ENCODE measurements at regions not wholly inside any gene's neighbourhood (a gene's known extent, or its start where the extent isn't known, plus 50 kb on each side); places are given as distances from the start of the nearest gene placed in this dataset.
"Not testable (repeated sequence)": the region's sequence is repeated elsewhere in the genome, so short reads cannot be mapped to it uniquely, and the experiment has no call there.

DNA sequence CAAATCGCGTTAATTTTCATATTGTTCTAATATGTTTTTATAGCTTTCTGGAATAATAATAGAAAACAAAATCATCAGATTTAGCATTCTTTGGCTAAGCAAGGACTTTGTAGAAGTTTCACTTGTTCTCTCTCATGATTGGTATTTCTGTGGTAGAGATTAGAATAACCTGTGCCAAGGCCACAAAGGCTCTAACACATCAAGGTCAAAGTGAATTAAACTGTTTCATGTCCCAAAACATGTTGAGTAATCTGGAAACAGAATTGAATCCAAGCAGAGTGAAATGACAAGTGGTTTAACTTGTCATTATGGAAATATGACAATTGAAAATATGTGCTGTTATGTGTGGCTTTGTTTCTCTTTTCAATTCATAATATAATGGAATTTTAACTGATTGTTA lies 617.4 kb downstream of the CCDC85A start:
- DNase-seq (ENCODE audit: low spot score), result no peak

DNA sequence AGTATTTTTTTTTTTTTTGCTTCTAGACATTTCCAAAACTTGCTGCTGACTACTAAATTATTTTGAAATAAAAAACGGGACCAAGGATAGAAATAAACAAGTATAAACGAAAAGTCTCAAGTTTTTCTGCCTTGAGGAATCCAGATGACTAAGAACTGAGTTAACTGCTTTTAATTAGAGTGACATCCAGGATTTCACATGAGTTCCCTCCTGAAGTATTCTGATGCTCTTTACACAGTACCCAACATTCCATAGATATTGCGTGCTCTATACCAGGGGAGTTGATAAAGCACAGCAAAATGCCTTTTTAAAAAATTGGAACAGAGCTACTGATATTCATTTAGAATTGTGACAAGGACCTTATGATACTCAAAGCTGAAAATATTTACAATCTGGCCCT lies 618.0 kb downstream of the CCDC85A start:
- DNase-seq (ENCODE audit: low spot score), result no peak

DNA sequence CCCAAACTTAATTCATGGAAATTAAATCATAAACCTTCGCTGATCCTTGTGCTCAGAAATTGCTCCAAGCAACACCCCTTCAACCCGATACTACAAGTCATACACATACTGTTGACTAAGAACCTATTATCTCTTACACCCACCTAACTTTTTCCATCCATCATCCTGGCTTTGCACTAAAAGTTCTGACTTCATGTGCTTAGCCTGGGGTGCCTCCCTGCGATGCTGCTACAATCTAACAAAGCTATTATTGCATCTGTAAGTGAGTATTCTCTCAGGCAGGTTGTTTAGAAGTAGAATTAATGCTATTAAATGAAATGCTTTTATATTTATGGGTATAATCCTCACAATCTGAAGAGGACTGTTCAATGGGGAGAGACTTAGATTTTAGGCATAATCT lies 619.8 kb downstream of the CCDC85A start:
- DNase-seq (ENCODE audit: low spot score), result no peak

DNA sequence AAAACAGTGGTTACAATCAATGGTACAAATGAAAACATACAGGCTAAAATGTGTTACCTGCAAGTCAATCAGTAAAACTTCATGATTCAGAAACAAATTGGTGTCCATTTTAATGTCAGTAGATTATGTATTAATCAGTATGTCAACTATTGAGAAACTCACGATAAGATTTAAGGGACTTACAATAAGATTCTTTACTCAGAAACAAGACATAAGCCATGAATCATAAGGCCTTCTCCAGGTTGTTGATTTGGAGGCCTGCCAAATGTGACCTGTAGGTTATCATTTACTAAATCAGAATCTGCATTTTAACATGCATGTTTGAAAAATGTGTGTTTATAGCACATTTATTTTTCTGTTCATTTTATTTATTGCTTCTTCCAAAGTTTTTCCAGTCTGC lies 623.1 kb downstream of the CCDC85A start:
- no peak for DNase-seq (ENCODE audit: low spot score)

DNA sequence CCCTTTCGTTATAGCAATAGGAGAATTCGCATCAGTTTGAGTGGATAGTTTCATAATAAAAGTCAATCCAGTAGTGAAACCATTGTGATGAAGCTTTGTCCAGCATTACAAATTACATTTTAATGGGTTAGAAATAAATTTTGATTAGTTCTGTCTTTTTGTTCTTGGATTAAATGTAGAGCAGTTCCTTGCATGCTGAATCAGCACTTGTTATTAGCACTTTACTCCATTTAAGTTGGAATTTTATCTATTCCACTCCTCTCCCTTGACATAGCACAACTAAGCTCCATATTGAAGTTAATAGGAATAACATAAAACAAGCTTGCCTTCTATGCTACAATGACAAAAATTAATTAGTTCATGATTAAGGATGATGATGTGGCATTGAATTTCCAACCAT lies 624.1 kb downstream of the CCDC85A start:
- DNase-seq (ENCODE audit: low spot score), result no peak

DNA sequence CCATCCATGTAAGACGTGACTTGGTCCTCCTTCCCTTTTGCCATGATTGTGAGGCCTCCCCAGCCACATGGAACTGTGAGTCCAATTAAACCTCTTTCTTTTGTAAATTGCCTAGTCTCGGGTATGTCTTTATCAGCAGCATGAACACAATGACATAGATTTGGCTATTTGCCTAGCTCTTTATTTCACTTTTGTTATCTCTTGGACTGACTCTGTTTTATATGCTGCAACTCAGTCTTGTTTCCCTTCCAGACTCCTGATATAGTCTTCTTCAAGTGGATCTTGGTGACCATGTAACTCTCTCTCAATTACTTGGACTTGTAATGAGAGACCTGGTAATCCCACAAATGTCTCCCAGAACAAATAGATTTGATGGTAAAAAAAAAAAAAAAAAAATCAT lies 627.6 kb downstream of the CCDC85A start:
- no peak for DNase-seq (ENCODE audit: low spot score)

DNA sequence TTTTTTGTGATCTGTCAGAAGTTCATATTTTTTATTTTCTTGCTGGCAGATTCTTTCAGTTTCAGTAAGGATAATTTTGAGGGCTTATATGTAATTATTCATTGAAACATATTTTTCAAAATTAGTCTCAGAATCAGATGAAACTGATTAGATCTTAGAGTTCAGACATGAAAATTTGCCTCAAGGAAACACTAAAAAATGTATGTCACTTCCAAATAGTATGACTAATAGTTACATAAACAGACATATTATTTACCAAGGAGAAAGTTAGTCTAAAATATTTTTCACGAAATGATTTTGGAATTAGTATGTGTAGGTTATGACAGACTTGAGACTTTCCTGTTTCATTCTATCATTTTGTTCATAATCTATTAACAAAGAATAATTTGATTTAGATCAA lies 628.6 kb downstream of the CCDC85A start:
- no peak for DNase-seq (ENCODE audit: low spot score)

DNA sequence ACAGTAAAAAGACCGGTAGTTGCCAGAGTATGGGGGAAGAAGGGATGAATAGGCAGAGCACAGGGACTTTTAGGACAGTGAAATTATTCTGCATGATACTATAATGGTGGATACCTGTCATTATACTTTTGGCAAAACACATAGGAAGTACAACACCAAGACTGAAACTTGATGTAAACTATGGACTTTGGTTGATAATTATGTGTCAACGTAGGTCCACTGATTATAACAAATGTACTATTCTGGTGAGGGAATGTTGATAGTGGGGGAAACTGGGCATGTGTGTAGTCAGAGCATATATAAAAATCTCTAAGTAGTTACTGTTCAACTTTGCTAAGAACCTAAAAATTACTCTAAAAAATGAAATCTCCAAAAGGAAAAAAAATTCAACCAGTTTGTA lies 629.7 kb downstream of the CCDC85A start:
- DNase-seq (ENCODE audit: low spot score), result no peak

DNA sequence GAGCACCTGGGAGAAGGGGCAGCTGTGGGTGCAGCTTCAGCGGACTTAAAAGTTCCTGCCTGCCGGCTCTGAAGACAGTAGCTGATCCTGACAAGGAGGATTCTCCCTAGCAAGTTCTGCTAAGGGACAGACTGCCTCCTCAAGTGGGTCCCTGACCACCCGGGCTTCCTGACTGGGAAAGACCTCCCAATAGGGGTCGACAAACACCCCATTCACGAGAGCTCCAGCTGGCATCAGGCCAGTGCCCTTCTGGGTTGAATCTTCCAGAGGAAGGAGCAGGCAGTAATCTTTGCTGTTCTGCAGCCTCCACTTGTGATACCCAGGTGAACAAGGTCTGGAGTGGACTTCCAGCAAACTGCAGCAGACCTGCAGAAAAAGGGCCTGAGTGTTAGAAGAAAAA lies 632.9 kb downstream of the CCDC85A start:
- DNase-seq (ENCODE audit: low spot score), result no peak

DNA sequence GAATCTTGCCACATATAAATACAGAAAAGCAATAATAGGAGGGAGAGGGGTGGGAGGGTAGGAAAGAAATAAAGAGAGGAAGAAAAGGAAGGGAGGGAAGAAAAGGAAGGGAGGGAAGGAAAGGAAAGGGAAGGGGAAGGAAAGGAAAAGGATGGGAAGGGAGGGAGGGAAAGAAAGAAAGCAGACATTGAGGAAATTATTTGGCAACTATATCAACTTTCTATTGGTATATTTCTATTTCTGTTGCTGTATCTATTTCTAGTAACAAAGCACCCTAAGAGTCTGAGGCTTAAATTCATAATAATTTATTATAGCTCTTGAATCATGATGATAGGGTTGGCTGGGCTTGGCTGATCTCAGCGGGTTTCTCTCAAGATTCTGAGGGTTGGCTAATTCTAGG lies 648.0 kb downstream of the CCDC85A start:
- DNase-seq (ENCODE audit: low spot score), result no peak

DNA sequence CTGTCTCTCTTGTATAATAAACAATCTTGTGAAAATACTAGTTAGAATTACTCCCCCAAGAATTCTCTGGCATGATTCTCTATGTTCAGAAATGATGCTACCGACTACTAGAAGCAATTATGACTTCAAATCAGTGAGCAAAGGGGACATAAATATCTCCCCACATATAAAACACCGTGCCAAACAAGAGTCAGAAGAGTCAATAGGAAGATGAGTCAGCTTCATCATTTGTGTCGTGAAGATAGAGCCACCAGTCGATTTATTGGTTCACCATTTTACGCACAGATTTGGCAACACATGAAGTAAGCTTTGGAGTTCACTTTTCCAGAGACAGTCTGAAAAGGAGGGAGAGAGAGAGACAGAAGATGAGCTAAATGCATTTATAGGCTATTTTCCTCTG lies 650.9 kb downstream of the CCDC85A start:
- no peak for DNase-seq (ENCODE audit: low spot score)

DNA sequence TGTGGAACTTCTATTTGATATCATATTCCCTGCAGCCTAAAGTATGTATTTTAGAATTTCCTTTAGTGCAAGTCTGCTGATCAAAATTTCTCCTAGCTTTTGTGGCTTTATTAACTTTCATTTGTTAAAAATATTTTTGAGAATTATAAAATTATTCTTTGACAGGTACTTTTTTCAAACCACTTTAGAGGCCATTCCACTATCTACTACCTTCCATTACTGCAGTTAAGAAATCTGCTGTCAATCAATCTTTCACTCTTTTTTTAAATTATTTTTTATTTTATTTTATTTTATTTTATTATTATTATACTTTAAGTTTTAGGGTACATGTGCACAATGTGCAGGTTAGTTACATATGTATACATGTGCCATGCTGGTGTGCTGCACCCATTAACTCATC lies 656.2 kb downstream of the CCDC85A start:
- DNase-seq (ENCODE audit: low spot score), result not testable (repeated sequence)

DNA sequence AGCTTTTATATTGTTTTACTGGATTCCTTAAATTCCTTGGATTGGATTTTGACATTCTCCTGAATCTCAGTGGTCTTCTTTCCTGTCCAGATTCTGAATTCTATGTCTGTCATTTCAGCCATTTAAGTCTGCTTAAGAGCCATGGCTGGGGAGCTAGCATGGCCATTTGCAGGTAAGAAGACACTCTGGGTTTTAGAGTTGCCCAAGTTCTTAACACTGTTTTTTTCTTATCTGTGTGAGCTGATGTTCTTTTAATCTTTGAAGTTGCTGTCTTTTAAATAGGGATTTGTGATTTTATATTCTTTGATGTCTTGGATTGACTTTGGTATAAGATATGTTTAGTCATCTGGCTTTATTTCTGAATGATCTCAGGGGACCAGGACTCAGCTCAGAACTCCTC lies 677.2 kb downstream of the CCDC85A start:
- DNase-seq (ENCODE audit: low spot score), result no peak

DNA sequence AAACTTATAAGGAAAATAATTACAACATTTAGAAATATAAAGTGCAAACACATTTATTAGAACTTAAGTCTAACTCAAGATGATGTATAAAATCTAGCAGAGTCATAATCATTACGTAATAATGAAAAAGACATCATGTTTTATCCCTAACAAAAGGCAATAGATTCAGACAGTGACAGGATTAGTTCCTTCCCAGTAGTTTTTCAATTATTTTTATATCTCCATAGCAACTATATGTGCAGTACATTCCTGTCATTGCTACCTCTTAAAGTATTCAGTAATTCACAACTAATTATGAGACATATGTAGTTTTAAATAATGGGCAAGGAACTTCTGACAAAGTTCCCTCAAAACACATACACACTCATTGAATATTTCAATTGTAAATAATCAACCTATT lies 687.9 kb downstream of the CCDC85A start:
- DNase-seq (ENCODE audit: low spot score), result no peak

DNA sequence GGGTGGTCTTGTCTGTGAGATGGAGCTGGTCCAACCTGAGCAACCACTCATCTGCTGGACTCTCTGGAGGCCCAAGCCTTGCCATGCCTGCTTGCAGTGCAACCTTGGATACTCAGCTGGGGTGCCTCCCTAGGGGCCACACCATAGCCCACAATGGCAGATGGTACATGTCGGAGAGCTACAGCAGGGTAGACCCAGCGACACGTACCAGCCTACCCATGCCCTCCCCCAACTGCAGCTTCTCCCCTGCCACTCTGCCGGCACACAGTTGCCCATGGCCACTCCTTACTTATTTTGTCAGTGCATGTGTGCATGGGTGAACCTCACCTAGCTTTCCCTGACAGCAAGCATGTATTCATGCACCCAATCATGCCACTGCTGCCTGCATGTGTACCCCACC lies 690.9 kb downstream of the CCDC85A start:
- no peak for DNase-seq (ENCODE audit: low spot score)

DNA sequence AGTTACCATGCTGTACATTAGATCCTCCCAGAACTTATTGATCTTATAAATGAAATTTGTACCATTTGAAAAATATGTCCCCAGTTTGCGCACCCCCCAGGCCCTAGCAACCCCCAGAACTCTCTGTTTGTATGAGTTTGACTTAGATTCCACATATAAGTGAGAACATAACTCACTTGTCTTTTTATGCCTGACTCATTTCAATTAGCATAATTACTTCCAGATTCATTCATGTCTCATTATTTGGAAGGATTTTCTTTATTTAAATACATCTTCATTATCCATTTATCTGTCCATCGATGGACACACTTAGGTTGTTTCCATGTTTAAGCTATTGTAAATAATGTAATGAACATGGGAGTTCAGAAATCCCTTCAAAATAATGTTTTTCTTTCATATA lies 705.9 kb downstream of the CCDC85A start:
- DNase-seq (ENCODE audit: low spot score), result no peak

DNA sequence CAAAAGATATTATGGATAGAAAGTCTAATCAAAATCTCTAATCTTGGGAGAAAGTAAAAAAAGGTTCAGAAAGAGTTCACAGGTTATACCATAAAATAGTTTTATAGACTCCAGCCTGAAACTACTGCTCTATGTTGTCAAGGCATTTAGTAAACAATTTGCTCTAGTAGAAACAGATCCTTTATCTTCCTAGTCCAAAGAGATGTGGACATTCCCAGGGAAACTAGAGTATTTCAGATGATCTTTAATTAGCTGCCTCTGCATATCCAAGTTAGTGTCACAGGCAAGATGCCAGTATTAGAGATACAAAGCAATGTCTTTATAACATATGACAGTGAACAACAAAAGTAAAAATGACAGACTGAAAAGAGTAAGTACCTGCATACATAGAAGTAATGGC lies 708.6 kb downstream of the CCDC85A start:
- DNase-seq (ENCODE audit: low spot score), result no peak

DNA sequence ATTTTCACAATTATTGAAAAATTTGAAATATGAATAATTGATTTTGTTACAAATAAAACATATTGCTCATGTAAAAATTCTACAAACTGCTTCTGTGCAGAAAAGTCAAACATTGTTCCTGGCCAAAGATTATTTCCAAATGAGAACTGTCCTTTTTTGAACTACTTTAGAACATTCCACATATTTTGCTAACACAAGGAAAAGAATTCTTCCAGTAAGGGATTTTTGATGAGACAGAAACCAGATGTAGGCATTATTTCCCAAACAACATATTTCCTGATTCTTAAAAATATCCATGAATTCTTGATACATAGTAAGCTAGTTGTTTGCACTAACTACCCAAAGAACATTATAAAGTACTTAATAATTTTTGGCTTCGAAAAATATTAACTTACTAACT lies 715.2 kb downstream of the CCDC85A start:
- DNase-seq (ENCODE audit: low spot score), result no peak

DNA sequence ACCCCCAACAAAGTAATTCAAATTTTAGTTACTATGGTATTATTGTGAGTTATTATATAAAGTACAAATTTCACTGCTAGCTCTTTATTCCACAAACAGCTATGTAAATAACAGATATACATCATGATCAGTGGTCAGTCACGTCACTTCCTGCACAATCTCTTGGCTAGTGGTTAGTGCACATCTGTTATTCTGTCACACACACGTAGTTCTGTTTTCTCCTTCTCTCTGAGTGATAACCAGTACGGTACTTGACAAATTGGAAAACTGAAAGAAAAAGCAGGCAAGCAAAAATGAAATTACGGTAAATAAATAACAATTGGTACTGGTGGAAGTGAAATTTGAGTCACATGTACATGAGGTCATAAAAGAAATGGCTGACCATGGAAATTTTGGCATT lies 728.7 kb downstream of the CCDC85A start:
- no peak for DNase-seq (ENCODE audit: low spot score)

DNA sequence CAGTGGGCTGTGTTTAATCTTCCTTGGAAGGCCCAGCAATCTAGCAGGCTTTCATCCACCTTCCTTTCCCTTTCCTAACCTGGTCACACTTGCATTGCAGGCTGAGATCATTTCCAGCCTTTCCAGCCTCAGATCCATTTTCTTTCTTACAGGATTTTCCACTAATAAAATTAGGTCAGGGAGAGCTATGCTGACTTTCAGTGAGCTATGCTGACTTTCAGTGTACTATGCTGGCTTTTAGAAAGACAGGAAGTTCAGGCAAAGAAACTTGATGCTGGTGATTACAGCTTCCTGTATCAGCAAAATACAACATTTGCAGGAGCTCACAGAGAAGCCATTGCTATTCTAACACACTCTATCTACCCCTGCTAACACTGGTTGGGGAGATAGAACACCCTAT lies 735.0 kb downstream of the CCDC85A start:
- no peak for DNase-seq (ENCODE audit: low spot score)

DNA sequence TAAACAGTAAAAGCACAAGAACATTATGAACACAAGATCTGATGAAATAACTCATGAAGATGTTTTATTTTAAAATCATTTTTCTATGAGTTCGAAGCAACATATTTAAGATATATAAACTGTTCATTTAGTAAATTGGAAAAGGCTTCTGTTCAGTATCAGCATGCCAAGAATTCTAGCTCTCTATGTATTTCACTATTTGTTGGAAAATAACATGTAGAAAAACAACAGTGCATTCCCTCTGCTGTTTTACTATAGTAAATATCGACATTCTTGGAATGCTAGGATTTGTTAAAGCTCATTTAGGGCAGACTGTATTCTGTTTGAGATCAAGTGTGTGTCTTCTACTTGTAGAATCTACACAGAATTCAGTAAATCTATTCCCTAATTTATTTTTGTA lies 750.2 kb downstream of the CCDC85A start:
- DNase-seq (ENCODE audit: low spot score), result no peak

DNA sequence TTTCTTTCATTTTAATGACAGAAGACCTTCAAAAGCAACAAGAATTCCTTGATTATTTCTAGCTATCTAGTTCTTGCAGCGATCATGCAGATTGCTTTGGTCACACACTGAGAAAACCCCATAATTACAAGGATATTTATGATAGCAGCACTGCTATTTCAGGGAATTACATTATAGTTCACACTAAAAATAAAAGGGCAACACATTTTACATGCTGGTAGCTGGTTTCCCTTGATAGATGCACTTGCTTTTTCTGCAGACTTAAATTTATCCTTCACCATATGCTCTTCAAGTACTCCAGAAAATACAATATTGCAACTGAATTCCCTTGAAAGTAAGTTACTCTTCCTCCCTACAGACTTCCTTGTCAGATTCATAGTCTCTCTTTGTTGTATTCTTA lies 751.1 kb downstream of the CCDC85A start:
- no peak for DNase-seq (ENCODE audit: low spot score)

DNA sequence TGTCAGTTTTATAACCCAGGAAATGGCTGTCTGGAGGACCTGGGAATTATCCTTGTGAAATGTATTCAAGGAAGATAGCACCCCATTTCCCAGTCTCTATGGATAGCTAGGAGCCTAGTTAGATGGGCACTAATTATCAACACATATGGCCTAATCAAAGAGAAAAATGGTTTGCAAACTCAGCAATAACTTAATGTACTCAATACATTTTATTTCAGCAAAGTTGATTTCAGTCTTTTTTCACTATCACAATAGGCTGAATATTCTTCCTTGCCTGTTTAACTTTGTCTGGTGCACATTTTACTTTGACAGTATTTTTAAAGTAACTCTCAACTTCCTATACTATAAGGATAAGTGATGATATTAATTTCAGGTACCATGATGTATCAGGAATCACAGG lies 756.3 kb downstream of the CCDC85A start:
- DNase-seq (ENCODE audit: low spot score), result no peak

DNA sequence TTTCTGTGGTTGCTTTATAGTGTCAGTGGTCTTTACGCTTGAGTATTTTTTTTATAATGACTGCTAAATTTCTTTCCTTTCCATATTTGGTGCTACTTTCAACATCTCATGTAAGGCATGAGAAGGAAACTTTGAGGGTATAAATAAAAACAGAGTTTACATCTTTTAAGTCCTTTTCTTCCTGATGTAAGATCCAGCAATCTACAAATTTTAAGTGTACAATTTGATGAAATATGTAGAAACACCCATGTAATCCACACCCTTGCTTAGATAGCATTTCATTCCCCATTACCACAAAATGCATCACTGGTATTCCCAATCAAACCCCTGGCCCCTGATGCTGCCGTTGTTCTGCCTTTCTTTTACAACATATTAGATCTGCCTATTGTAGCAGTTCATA lies 769.1 kb downstream of the CCDC85A start:
- DNase-seq (ENCODE audit: low spot score), result no peak

DNA sequence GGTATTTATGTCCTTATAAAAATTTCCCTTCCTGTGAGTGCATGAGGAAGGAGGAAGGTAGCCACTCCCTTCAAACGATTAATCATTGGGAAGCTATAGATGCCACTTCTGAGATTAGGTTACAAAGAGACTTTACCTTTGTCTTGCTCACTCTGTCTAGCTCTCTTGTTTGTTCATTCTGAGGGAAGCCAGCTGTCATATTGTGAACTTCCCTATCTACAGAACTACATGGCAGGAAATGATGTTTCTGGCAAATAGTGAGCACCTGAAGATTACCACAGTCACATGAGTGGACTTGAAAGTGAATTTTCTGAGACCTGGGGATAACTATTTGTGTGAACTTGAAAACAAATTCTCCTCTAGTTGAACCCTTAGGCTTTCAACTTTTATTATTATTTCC lies 776.8 kb downstream of the CCDC85A start:
- DNase-seq (ENCODE audit: low spot score), result no peak
